Gastrocnemius medialis (tissue), 4 donors: ENCODE measurements at regions not wholly inside any gene's neighbourhood (a gene's known extent, or its start where the extent isn't known, plus 50 kb on each side); places are given as distances from the start of the nearest gene placed in this dataset.

Experiments used
- POLR2A ChIP-seq, 2 donors: fragments of 450-650 bp; IDR thresholded peaks; one replicate each; pipeline ENCODE4 v1.6.1; 2017; ENCODE audit warnings: antibody characterized with exemption in 2 of 2, mild to moderate bottlenecking in 2 of 2, moderate library complexity in 2 of 2
- TF ChIP-seq, protein P1 (sequence below), 5 experiments: fragments of 450-650 bp in 3 of 5; fragments of 200-600 bp in 2 of 5; sonication (generic) in 2 of 5; IDR thresholded peaks in 4 of 5; conservative IDR thresholded peaks in 1 of 5; 1 replicate in 4 of 5; 2 replicates in 1 of 5; pipeline ENCODE4 v1.5.1; 2016 to 2019; ENCODE audit warnings: antibody characterized with exemption in 5 of 5, mild to moderate bottlenecking in 3 of 5, moderate library complexity in 3 of 5

GRCh38 chr6:144534180-144534579, 249.0 kb downstream of the UTRN start:
- TF ChIP-seq, protein P1, sequence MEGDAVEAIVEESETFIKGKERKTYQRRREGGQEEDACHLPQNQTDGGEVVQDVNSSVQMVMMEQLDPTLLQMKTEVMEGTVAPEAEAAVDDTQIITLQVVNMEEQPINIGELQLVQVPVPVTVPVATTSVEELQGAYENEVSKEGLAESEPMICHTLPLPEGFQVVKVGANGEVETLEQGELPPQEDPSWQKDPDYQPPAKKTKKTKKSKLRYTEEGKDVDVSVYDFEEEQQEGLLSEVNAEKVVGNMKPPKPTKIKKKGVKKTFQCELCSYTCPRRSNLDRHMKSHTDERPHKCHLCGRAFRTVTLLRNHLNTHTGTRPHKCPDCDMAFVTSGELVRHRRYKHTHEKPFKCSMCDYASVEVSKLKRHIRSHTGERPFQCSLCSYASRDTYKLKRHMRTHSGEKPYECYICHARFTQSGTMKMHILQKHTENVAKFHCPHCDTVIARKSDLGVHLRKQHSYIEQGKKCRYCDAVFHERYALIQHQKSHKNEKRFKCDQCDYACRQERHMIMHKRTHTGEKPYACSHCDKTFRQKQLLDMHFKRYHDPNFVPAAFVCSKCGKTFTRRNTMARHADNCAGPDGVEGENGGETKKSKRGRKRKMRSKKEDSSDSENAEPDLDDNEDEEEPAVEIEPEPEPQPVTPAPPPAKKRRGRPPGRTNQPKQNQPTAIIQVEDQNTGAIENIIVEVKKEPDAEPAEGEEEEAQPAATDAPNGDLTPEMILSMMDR (IDR thresholded peaks at IDR 0.05 in 4 of 5, conservative IDR thresholded peaks at IDR 0.05 in 1 of 5) = no peak
- TF ChIP-seq POLR2A (IDR thresholded peaks at IDR 0.05) = no peak
